AG04450 (cell line): ENCODE measurements at regions not wholly inside any gene's neighbourhood (a gene's known extent, or its start where the extent isn't known, plus 50 kb on each side); places are given as distances from the start of the nearest gene placed in this dataset.
"Not testable (repeated sequence)": the region's sequence is repeated elsewhere in the genome, so short reads cannot be mapped to it uniquely, and the experiment has no call there.

ENCODE experiments used
- CTCF ChIA-PET: fragments of 300-600, 350-600 bp; formaldehyde crosslinking; extraction: SDS; loops from one replicate; lab custom pipeline; 2022; ENCODE audit warnings: antibody characterized with exemption, inconsistent platforms; lab: Charles Lee
- POLR2A ChIA-PET: fragments of 350-600 bp; formaldehyde crosslinking; extraction: SDS; loops from one replicate; lab custom pipeline; 2021; ENCODE audit warnings: antibody characterized with exemption, inconsistent platforms; lab: Yijun Ruan, JAX
- DNase-seq: peaks from one replicate; pipeline ENCODE4 v3.0.0-alpha.2; 2011; ENCODE audit warnings: low read depth, low spot score
- H3K27ac ChIP-seq: one replicate; pipeline ENCODE4 v1.5.1; 2012; ENCODE audit warnings: low read depth, low read length, control low read depth
- H3K27me3 ChIP-seq: one replicate; pipeline ENCODE4 v1.6.0; 2012; ENCODE audit warnings: low read length; ENCODE audit not compliant: control insufficient read depth, insufficient read depth
- H3K4me3 ChIP-seq: 2 replicates; pipeline ENCODE4 v1.5.1; 2011; ENCODE audit warnings: mild to moderate bottlenecking, low read depth, low read length, control low read depth
- H3K9me3 ChIP-seq: 2 replicates; pipeline ENCODE4 v1.5.1; 2012; ENCODE audit warnings: low read length; ENCODE audit not compliant: control insufficient read depth, insufficient read depth
- TF ChIP-seq, protein P1 (sequence below): IDR thresholded peaks from 2 replicates; pipeline ENCODE4 v1.5.1; 2011; ENCODE audit warnings: low read depth, low read length, control low read depth, inconsistent platforms

DNA sequence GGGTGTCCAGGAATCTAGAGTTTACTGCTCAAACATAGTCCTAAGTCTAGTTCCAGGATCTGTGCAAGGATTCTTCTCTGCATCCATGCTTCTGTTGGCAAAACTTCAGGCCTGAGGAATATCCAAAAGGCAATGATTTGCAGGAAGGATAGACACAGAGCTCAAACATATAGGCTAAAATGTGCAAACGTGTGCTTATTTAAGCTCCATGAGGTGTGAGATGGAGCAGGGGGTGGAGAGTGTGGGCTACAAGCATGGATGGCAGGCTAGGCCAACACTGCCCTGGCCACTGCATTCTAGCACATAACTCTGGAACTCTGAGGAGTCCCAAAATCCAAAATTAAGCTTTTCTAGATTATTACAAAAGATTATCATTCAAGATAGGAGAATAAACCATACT is 301.1 kb downstream of the PAX3 start:
- no peak for DNase-seq
- ChIA-PET CTCF (interaction anchor here (3.0 kb wide), 1 partner anchor 27 kb away, joined by 21 read pairs; no protein-coding TSS in a partner anchor), POLR2A (no interaction called here)
- no peak overlapping the region for H3K4me3 ChIP-seq
- H3K9me3 ChIP-seq: no peaks in the 10 kb centered on the region
- no peaks in the 10 kb centered on the region for H3K27me3 ChIP-seq
- TF ChIP-seq, protein P1, sequence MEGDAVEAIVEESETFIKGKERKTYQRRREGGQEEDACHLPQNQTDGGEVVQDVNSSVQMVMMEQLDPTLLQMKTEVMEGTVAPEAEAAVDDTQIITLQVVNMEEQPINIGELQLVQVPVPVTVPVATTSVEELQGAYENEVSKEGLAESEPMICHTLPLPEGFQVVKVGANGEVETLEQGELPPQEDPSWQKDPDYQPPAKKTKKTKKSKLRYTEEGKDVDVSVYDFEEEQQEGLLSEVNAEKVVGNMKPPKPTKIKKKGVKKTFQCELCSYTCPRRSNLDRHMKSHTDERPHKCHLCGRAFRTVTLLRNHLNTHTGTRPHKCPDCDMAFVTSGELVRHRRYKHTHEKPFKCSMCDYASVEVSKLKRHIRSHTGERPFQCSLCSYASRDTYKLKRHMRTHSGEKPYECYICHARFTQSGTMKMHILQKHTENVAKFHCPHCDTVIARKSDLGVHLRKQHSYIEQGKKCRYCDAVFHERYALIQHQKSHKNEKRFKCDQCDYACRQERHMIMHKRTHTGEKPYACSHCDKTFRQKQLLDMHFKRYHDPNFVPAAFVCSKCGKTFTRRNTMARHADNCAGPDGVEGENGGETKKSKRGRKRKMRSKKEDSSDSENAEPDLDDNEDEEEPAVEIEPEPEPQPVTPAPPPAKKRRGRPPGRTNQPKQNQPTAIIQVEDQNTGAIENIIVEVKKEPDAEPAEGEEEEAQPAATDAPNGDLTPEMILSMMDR: no peak
- H3K27ac ChIP-seq: no peak overlapping the region

DNA sequence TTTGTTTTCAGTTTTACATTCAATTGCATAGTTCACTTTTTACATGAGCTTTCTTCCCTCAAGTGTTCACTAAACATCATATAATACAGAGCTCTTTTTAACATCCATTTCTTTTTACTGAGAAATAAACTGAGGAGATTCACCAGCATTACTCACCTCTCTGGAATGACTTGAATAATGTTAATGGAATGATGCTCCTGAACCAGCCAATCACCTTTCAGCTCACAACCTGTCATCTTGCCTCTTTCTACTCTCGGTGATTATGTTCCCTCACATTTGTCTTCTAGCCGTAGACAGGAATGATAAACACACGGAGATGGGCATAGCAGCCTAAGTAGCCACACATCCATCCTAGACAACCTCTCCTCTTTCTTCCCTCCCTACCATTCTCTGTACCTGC is 301.7 kb downstream of the PAX3 start:
- Histone ChIP-seq H3K4me3 (no peak overlapping the region), H3K27me3 (no peaks in the 10 kb centered on the region), H3K9me3 (no peaks in the 10 kb centered on the region), H3K27ac (no peak overlapping the region)
- TF ChIP-seq, protein P1: no peak
- ChIA-PET CTCF (interaction anchor here (3.0 kb wide), 1 partner anchor 28 kb away, joined by 21 read pairs; no protein-coding TSS in a partner anchor), POLR2A (no interaction called here)
- DNase-seq: peak; percentile 63

DNA sequence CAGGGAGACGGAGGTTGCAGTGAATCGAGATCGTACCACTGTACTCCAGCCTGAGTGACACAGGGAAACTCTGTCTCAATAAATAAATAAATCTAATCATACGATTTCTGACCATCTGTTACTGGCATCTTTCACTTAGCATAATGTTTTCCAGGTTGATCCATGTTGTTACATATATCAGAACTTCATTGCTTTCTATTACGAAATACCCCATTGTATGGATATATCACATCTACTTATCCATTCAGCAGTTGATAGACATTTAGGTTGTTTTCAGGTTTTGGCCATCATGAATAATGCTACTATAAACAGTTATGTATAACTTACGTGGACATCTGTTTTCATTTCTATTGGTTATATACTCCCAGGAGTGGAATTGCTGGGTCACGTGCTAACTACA is 303.9 kb downstream of the PAX3 start:
- DNase-seq: no peak
- no peak overlapping the region for H3K27ac ChIP-seq
- ChIA-PET POLR2A (no interaction called here), CTCF (no interaction called here)
- H3K27me3 ChIP-seq: no peaks in the 10 kb centered on the region
- TF ChIP-seq, protein P1: no peak
- H3K4me3 ChIP-seq: no peak overlapping the region
- H3K9me3 ChIP-seq: no peaks in the 10 kb centered on the region

DNA sequence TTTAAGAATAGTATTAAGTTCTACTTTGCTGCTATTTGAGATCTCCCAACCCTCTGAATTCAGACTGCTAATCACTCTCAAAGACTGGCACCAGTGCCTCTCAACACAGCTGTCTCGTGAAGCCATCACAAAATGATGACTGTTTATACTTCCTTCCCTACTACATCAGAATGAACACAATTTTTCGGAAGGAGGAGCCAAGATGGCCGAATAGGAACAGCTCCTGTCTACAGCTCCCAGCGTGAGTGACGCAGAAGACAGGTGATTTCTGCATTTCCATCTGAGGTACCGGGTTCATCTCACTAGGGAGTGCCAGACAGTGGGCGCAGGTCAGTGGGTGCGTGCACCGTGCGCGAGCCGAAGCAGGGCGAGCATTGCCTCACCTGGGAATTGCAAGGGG is 314.4 kb downstream of the PAX3 start:
- DNase-seq, H3K27me3 ChIP-seq, H3K4me3 ChIP-seq, POLR2A ChIA-PET, H3K27ac ChIP-seq, H3K9me3 ChIP-seq, CTCF ChIA-PET: not testable (repeated sequence)

DNA sequence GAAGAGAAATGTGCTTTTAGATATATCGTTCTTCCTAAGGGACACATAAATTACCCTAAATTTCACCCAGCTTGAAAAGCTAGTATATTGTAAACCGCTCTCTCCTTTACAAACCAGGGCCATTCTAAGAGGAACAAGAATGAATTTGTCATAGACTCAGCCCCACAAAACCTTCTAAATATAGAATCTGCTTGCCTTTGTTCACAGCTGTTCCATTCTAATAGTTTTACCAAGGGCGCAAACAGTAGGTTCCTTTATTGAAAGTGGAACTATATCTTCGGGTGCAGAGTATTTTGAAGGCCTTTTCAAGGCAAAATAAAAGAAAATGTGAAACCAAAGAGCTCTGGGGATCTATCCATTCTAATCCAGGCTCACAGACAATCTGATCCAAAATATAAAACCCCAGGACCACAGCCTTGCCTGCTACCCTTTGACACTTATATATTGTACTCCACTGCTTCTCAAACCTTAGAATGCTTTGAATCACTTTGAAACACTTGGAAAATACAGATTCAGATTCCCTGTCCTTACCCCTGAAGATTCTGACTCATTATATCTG is 316.8 kb downstream of the PAX3 start:
- Histone ChIP-seq H3K4me3 (no peak overlapping the region), H3K27me3 (peaks cover 1% of the 10 kb centered on the region), H3K9me3 (no peaks in the 10 kb centered on the region), H3K27ac (no peak overlapping the region)
- ChIA-PET POLR2A (no interaction called here), CTCF (interaction anchor here (1.8 kb wide), 1 partner anchor 43 kb away, joined by 5 read pairs; no protein-coding TSS in a partner anchor)
- no peak for DNase-seq
- TF ChIP-seq, protein P1: no peak
